ENCODE measurements at regions not wholly inside any gene's neighbourhood (a gene's known extent, or its start where the extent isn't known, plus 50 kb on each side); places are given as distances from the start of the nearest gene placed in this dataset.
"Not testable (repeated sequence)": the region's sequence is repeated elsewhere in the genome, so short reads cannot be mapped to it uniquely, and the experiment has no call there.

DNA sequence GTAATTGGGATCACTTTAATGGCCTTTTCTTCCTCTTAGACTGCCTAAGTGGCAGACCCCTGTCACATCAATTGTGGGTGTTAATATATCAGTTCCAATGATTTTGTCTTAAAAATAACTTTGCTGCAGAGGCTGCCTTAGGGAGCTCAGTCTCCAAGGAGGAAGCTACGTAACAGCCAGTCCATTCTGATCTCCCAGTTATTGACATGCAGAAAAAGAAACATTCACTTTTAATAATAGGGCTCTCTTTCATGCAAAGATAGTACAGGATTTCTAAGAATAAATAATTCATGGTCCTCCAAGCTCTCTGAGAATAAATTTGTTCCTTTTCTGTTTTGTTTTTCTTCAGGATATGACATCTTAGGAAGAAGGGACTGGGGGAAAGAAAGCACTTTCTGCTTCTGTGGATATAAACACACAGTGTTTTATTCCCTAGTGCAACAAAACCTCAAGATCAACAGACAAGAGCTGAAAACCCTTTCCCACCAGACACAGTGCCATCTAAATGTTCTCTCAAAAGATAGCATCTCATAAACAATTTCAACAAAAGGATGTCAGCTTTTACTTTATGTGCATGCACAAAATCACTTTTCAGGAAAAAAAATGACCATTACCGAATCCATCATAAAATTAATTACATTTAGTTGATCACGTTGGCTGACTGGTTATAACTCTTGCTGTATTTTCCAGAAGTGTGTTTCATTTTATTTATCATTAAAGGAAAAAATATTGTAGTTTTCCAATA, 372.4 kb upstream of the SLC7A11 start:
- no peak for DNase-seq (ENCODE audit: low spot score)

DNA sequence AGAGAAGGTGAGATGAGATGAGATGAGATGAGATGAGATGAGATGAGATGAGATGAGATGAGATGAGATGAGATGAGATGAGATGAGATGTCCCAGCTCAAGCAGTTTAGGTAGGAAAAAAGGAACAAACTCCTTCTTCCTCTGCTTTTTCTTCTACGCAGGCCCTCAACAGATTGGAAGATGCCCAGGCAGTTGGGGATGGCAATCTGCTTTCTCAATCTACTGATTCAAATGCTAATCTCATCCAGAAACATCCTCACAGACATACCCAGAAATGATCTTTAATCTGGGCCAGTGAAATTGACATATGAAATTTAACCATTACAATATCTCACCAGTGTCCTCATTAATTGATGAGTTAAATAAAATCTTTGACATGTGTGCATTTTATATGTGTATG, 370.3 kb upstream of the SLC7A11 start:
- no peak for DNase-seq (ENCODE audit: low spot score)

GRCh38 chr4:138611721-138612120, 369.6 kb upstream of the SLC7A11 start:
- no peak for DNase-seq (ENCODE audit: low spot score)

DNA sequence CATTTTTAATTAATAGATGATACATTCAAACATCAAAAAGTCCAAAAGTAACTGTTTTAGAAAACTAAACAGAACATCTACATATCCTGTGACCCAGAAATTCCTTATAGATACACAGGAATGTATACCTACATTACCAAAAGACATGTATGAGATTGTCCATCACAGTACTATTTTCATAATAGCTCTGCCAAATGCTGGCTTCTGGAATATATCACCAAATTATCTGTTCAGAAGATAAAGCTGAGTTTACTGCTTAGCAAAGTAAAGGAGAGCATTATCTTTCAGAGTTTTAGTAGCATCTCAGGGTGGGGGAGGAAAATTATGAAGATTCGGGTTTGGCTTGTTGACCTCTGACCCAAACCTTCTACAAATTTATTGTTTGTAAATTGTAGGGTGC, 368.9 kb upstream of the SLC7A11 start:
- DNase-seq (ENCODE audit: low spot score), result no peak

- no peak for DNase-seq (ENCODE audit: low spot score)
Observed at GRCh38 chr4:138609943-138610350, 367.8 kb upstream of the SLC7A11 start.

- no peak for DNase-seq (ENCODE audit: low spot score)
Observed at GRCh38 chr4:138604556-138604955, 362.4 kb upstream of the SLC7A11 start.

DNA sequence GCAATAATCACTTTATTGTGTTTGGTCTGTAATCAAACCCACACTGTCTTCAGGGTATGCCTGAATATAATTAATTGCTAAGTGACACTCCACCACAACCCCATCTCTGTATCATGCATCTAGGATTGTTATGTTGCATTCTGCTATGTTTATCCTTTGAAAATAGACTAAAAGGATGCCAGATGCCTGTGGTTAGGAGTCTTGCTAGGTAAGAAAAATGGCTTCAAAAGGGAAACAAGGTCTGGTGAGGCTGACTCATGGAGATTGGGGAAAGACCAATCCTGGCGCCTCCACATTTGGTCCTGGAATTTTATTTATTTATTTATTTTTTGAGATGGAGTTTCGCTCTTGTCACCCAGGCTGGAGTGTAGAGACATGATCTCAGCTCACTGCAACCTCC, 360.5 kb upstream of the SLC7A11 start:
- DNase-seq (ENCODE audit: low spot score), result no peak

- DNase-seq (ENCODE audit: low spot score), result no peak
Observed at GRCh38 chr4:138599965-138600364, 357.8 kb upstream of the SLC7A11 start.

DNA sequence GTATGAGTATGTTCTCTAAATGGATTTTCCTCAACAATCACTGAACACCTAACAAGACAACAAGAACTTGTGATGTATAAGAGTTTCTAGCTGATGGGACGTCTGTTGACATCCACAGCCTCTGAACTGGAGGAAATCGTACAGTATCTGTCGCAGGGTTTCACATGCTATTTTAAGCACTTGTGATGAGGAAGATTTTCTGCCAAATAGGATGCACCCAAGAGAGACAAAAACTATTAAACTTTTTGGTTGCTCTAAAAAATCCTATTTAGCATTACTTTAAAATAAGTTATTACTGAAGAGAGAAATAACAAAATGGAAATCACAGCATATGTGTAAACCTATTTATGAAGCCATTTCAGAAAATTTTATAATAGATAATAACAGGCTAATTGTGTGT, 356.1 kb upstream of the SLC7A11 start:
- no peak for DNase-seq (ENCODE audit: low spot score)

DNA sequence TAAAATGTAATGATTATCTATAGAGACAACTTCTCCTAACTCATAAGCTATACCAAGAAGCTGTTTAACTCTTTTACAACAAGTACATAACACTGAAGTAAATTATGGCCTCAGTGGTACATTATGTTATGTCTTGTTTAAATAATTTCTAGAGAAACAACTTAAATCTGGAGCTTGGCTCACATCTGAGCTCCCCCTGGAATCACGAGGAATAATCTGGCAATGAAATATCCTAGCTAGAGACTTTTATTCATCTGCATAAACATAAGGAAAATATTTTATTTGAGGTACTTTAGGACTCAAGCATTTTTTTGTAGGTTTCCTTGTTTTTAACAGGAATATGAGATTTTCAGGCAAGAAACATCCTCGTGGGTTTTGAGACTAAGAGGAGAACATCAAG, 354.7 kb upstream of the SLC7A11 start:
- DNase-seq (ENCODE audit: low spot score), result no peak

DNA sequence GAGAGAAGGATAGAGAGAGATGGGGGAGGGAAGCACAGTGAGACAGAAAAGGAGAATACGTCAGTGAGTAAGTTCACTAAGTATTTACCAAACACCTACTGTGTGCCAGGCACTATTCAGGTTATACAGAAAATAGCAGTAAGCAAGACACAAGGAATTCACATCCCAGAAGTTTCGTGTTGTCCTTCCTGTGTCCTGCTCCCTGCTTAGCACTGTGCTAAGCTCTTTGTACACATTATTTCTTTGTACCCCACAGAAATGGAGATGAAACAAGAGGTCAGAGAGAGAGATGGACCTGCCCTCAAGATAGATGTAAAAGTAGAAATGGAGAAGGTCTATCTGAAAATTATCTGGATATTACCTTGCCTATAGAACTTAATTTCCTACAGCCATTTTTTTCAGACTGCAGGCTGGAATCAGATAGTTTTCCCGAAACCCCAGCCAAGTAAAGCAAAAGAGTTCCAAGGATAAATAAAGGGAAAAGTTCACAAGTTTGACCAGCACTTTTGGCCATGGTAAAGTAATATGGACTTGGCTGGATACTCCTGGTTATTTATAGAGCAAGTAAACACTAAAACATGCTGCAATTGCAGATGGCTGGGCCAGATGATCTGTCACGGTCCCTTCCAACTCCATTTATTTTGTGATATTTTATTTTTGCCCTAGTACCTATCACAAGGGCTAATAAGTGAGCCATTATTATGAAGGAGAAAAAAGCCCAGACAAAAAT, 353.7 kb upstream of the SLC7A11 start:
- DNase-seq (ENCODE audit: low spot score), result no peak

DNA sequence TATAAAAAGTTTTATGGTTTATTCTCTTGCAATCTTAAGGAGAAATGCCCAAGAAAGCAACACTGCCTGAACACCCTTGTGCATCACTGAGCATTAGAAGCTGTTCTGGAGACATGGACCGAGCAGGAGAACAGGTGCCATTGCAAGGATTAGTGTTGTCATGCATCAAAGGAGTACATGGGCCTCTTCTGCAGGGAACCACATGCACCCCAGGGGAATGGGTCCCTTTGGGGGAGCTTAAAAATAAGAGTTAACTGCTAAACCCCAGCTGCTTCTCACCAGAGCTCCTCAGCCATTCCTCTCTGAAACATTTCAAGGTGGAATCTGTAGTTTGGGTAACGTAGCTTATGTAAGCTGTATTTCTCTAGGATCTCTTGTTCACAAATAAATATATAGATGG, 353.0 kb upstream of the SLC7A11 start:
- no peak for DNase-seq (ENCODE audit: low spot score)

DNA sequence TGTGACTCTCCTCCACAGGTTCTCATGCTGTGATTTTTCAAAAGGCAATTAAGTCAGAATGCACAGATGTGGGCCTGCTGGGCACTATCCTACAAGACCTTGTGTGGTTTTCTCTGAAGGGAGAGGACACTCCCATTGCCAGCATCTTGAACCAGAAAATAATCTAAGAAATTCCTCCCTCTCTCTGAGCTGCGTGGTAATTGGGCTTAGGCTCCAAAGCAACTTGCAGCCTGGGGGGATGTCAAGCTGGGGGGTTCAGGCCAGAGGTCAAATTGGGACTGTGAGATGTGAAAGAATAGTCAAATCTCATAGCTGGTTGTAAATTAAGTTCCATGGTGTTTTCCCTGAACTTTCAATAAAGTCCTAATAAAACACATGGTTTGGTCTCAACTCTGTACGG, 350.6 kb upstream of the SLC7A11 start:
- DNase-seq (ENCODE audit: low spot score), result no peak

DNA sequence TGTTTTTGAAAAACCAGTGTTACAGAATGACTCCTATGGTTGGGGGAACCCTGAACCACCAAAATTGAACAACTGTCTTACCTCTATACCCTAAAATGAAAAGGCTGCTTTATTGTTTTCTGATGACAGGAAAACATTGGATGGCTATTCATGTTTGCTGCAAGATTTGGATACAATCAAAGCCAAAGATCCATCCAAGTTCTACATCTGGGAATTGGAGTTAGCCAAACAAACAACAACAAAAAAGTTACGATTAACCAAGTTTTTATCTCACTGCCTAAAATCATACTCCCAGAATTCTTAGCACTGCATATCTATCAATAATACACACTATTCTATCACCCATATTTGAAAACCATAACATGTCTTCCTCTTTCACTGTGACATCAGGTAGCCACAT, 349.7 kb upstream of the SLC7A11 start:
- no peak for DNase-seq (ENCODE audit: low spot score)

DNA sequence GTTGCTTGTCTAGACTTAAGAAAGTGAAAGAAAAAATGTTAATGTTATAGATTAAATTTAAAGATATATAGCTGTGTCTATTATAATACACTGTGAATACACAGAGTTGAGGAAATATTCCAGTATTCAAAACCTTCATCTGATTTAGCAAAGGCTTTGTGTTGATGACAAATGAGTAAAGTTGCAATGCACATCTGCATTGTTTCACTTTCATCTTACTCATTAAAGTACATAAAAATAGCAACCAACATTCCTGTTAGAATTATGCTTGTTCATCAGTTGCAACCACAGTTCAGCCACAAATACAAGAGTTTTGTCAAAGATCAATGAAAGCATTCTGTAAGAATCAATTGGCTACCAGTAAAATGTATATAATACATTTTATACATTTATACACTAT, 346.4 kb upstream of the SLC7A11 start:
- no peak for DNase-seq (ENCODE audit: low spot score)

GRCh38 chr4:138579146-138579545, 337.0 kb upstream of the SLC7A11 start:
- no peak for DNase-seq (ENCODE audit: low spot score)

DNA sequence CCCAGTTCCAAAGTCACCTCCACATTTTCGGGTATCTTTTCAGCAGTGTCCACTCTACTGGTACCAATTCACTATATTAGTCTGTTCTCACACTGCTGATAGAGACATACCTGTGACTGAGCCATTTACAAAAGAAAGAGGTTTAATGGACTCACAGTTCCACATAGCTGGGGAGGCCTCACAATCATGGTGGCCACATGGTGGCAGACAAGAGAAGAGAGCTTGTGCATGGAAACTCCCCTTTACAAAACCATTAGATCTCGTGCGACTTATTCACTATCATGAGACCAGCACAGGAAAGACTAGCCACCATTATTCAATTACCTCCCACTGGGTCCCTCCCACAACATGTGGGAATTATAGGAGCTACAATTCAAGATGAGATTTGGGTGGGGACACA, 335.7 kb upstream of the SLC7A11 start:
- DNase-seq (ENCODE audit: low spot score), result not testable (repeated sequence)

- DNase-seq (ENCODE audit: low spot score), result no peak
Observed at GRCh38 chr4:138577145-138577544, 335.0 kb upstream of the SLC7A11 start.

DNA sequence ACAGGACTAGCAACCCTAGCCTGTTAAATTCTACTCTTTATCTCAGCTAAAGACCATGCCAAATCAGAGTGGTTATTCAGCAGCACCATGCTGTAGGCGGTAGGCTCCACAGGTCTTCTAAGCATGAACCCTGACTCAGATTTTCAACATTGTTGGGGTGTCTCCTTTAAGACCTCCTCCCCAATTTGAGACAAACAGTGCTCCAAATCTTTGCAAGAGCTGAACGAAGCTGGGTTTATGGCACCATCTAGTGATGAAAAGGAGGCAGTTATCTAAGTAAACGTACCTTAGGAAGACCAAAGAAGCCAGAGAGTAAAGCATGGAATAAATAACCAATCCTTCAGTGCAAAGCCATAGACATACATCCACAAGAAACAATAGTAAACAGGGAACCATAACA, 334.5 kb upstream of the SLC7A11 start:
- peak; percentile 4 for DNase-seq (ENCODE audit: low spot score)

DNA sequence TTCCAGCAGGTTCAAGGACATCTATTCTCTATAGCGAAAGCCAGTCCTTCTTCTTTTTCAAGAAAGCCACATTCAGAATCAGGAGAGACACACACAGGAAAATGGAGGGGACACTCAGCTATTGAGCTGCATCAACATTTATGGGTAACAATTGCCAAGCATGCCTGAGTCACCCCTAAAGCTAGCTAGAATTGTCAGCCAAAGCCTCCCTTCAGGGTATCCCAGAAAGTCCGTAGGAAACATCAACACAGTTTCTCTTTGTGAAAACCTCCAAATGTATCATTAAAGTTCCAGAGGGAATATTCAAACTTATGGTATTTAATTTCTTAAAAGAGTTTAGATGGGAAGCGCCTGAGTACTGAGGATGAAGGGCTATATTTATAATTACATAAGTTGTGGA, 331.1 kb upstream of the SLC7A11 start:
- no peak for DNase-seq (ENCODE audit: low spot score)

DNA sequence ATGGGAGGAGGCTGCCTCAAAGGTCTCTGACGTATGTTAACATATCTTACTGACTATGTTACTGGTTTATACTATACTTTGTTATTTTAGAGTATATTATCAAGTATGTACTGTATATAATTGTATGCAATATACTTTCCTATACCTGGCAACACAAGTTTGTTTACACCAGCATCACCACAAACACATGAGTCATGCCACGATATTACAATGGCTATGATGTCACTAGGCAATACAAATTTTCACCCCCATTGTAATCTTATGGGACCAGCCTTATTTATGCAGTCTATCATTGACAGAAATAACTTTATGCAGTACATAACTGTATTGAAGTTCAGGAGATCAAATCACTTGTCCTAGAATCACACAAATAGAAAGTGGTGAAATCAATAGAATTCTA, 329.9 kb upstream of the SLC7A11 start:
- DNase-seq (ENCODE audit: low spot score), result no peak

GRCh38 chr4:138567696-138568095, 325.5 kb upstream of the SLC7A11 start:
- DNase-seq (ENCODE audit: low spot score), result no peak

DNA sequence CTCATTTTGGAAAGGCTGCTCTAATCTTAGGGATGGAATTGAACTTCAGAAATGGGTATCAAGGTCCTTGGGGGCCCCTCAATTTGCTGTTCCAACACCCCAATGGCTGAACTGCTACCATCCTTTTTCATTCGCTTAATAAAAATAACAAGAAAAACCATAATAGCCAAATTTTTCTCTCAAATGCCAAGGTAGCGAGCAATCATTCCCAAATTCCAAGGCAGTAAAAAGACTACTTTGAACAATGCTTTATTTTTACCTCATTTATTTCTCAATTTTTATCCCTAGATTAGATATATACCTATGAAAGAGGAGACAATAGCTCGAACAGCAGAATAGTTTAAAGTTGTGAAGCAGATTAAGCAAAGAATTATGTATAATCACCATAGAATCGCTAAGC, 323.4 kb upstream of the SLC7A11 start:
- no peak for DNase-seq (ENCODE audit: low spot score)

GRCh38 chr4:138562544-138562991, 320.4 kb upstream of the SLC7A11 start:
- DNase-seq (ENCODE audit: low spot score), result no peak
